Epidermal melanocyte (primary cell): ENCODE measurements at regions not wholly inside any gene's neighbourhood (a gene's known extent, or its start where the extent isn't known, plus 50 kb on each side); places are given as distances from the start of the nearest gene placed in this dataset.

ENCODE experiments used
- DNase-seq: peaks from one replicate; pipeline ENCODE4 v3.0.0; 2011; ENCODE audit warnings: low spot score; ENCODE audit not compliant: insufficient read length

DNA sequence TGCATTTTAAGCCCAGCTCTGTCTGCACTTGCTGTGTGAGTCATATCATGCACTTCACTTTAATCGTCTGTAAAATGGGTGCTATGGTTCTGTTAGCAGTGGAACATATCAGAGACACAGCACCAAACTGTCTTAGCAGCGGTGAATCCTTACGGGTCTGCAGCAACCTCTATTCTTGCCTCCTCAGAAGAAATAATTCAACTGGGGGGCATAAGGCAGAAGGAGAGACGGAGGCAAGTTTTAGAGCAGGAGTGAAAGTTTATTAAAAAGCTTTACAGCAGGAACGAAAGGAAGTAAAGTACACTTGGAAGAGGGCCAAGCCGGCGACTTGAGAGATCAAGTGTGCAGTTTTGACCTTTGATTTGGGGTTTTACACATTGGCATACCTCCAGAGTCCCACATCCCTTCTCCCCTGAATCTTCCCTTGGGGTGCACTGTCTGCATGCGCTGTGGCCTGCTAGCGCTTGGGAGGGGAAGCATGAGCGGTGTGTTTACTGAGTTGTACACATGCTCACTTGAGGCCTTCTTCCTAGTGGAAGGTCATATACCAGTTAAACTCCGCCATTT lies 109.8 kb downstream of the DDX1 start:
- no peak for DNase-seq

DNA sequence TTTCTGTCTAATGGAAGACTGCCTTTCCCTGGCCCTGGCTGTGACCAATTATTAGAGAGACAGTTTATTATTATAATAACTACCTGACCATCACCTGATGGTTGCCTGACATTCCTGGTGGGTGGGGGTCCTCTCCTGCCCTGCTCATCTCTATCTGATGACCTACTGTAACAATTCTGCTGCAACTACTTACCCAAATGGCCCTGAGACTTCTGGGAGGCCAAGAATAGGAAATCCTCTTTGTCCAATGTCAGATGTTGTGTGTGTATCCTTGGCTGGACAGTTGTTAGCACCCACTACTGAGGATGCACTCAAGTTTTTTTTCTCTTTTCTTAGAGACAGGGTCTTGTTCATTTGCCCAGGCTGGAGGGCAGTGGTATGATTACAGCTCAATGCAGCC lies 110.3 kb downstream of the DDX1 start:
- DNase-seq = no peak

DNA sequence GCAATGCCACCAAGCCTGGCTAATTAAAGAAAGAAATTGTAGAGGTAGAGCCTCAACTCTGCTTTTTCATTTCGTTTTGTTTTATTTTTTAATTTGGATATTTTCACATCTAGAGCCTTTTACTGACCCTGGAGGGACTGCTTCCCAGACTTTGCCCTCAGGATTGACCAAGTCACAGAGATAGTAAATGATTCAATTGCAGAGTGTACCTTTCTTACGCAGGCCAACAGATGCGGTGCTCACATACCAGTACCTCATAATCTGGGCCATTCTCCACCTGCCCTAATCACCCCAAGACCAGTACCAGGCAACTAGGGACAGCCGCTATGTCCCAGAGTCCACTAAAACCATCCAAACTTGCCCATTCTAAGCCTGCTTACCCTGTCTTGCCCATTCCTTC lies 110.8 kb downstream of the DDX1 start:
- no peak for DNase-seq

DNA sequence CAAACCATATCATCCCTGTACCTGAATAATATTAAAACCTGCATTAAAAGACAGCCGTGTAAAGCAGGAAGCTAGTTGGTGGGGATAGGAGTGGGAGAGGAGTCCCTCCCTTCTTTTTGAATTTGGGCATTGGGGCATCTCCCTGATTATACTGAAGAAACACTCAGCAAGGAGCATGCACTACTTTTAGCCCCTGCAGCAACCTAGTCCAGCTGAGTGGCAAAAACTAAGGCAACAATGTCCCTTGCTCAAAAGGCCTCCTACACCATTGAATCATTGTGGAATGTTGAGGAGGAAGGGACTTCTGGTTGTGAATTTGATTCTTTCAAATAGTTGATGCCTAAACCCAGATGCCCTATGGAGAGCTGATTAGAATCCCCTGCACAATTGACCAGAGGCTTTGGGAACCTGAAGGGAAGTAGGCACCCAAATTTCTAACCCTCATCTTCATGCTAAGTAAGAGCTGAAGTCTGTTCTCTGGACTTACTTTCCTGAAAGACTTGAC lies 111.7 kb downstream of the DDX1 start:
- DNase-seq = no peak

DNA sequence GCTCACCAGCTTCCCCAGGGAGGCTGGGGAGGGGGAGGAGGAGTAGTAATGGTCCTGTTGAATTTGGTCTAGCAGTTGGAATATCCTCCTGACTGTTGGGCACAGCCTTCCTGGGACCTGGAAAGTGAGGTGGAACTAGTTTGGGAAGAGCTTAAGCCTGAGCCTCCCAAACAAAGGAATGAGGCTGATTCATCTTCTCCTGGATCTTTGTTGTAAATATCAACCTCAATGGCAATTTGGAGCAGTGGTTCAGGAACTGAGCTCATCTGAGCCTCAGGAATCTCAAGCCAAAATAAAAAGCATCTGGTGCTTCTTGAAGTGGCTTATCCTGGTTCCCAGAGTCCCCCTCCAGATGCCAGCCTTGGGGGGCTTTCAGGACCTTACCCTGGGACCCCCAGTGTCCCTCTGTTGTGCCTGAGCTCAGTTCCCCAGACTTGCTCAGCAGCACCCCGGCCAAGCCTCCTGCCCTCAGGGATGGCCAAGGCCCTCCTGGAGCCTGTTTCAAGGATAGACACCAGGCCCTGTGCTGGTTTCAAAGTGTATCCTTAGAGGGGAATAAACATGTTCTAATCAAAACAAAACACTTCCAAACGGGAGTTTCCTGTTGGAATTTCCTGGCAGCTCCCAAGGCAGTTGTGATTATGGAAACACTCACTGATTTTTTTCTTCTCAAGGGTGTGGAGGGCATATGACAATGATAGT lies 112.6 kb downstream of the DDX1 start:
- no peak for DNase-seq

DNA sequence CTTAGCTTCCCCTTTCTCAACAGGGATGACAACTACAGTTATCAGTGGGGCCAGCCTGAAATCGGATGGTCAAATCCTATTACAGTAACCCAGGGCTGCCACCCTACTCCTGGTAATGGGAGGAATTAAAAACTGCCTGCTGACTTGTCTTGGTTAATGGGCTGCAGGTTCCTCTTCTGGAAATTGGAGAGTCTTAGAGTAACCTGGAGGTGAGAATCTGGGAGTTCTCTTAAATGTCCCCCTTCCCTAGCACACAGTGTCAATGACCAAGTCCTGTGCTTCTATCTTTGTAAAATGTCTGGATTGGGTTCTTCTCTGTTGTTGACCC lies 113.1 kb downstream of the DDX1 start:
- DNase-seq = no peak

DNA sequence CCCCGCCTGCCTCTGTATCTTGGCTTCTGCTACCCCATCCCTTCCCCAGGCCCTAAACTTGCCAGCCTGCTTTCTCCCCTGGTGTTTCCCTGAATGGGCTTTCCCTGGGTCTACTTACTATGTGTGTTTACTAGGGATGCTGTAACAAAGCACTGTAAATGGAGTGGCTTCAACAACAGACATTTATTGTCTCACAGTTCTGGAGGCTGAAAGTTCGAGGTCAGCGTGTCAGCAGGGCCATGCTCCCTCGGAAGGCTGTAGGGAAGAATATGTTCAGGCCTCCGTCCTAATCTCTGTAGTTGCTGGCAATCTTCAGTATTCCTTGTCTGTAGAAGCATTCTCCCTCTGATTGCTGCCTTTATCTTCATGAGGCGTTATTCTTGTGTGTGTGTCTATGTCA lies 113.6 kb downstream of the DDX1 start:
- DNase-seq = no peak

DNA sequence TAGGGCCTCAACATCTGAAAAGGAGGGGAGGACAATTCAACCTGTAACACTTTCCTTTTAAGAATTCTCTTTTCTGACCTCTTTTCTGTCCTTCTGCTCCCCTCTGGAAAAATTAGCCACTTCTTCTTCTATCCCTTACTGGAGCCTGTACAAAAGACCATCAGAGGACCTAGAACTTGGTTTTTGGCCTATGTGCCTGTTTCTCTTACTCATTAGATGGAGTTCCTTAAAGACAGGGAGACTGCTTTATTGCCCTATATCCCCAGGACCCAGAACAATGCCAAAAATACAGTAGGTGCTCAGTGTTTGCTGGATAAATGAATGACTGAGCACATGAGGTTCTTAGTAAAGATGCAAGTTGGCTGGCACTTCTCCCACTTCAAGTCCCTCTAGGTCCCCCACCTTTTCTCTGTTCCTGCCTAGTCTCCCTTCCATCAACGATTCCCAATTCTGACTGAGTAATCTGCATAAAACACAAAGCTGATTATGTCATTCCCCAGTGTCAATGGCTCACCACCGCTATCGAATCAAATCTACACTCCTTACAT lies 114.2 kb downstream of the DDX1 start:
- no peak for DNase-seq

DNA sequence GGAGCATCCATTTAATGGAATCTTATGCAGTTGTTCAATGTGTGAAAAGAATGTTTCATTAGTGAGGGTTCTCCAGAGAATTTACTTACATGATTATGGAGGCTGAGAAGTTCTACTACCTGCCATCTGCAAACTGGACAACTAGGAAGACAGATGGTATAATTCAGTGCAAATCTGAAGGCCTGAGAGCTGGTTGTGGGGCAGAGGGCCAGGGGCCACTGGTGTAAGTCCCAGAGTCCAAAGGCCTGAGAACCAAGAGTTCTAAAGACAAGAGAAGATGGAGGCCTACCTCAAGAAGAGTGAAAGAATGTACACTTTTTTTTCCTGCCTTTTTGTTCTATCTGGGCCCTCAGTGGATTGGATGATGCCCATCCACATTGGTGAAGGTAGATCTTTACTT lies 114.8 kb downstream of the DDX1 start:
- DNase-seq = no peak

DNA sequence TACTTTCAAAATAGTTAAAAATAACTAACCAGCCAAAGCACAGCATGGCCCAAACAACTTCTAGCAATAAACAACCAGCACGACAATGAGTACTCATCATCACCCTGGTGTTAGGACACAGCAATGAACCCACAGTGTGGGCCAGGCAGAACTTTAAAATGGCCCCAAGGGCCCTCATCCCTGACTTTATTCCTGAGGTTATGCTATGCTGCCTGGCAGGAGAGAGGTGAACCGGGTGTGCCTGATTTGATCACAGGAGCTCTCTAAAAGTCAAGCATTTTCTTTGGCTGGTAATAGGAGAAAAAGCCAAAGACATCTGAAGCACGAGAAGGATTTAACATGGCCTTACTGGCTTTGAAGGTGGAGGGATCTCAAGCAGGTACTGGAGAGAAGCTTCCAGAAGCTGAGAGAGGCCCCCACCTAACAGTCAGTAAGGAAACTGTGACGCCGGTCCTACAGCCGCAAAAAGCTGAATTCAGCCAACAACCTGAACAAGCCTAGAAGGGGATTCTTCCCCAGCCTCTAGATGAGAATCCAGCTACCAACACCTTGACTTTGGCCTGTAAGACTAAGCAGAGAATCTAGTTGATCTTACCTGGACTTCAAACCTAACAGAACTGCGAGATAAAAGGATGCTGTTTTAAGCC lies 115.4 kb downstream of the DDX1 start:
- DNase-seq = no peak

DNA sequence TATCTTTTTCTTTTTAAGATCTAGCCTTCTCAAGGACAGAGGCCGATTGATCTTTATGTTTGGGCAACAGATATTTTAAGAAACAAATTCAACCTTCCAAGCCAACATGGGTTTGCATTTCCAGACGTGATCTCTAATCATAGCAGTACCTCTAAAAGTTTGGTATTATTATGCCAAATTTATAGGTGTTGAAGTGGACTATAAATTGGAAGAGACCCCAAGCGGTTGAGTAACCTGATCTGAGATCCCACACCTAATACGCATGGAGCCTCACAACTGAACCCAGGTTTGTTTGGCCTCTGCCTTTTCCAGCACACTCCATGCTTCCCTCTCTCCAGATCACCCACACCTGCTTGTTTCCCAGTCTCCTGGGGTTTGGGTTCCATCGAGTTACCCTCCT lies 116.5 kb downstream of the DDX1 start:
- no peak for DNase-seq

DNA sequence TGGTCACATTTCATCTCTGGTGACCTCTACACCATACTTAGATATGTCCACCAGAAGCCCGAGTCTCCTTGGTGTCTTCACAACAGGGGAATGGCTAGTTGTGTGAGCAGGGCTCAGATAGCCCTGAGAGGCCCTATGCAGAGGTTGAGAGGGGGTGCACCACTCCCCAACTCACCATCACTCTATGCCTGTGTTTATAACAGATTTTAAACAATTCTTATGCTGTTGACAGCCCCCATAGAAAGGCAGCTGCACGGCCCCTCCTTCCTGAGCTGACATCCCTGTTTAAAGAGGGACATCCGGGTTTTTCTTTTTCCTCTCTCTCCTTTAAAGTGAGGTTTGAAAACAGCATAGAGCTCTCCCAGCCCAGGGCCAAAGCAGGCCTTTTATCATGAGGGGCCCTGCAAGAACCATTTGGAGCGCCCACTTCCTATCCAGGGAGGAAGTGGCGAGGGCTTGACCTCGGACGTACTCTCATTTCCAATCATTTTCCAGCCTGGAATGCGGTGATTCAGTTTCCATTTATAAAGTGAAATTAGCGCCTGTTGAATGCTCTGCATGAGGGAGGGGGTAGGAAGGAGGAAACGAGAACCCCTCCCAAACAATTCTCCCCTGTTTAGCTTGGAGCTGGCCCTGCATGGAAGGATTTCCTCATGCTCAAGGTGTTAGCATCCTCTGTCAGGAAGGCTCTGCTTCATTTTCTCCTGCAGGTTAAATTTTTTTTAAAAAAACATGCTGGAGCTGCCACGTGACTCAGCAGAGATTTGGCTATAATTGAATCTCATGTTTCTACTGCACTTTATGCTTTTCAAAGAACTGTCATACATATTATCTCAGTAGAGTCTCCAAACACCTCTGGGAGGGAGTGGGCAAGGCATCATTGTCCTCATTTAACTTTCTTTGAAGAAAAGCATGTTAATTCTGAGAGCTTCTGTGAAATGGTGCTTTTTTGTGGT lies 117.5 kb downstream of the DDX1 start:
- no peak for DNase-seq

DNA sequence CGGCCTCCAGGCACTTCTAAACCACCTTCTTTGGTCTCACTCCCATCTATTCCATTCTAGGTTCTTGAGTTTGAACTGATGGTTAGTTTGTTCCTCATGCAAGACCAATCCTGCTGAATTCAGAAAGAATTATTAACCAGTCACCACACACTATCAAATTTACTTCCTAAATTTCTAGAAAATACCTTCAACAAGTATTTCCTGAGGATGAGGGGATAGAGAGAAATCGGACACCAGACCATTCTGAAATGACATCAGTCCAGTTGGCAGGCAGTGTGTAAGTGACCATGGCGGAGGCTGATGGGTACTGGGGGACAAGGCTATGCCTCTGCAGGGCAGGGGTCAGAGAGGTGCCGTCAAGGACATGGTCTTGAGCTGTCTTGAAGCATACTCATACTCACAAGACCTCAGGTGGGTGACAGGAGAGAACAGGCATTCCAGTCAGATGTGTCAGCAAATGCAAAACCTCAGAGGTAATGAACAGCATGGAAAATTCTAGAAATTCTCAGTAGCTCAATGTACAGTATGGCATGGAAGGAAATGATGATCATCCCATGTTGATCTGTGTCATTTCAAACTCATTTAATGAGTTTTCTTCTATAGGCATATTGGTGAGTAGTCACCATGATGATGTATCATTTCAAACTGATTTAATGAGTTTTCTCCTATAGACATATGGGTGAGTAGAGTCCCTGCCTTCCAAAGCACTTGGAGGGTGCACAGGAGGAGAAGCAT lies 119.6 kb downstream of the DDX1 start:
- no peak for DNase-seq

DNA sequence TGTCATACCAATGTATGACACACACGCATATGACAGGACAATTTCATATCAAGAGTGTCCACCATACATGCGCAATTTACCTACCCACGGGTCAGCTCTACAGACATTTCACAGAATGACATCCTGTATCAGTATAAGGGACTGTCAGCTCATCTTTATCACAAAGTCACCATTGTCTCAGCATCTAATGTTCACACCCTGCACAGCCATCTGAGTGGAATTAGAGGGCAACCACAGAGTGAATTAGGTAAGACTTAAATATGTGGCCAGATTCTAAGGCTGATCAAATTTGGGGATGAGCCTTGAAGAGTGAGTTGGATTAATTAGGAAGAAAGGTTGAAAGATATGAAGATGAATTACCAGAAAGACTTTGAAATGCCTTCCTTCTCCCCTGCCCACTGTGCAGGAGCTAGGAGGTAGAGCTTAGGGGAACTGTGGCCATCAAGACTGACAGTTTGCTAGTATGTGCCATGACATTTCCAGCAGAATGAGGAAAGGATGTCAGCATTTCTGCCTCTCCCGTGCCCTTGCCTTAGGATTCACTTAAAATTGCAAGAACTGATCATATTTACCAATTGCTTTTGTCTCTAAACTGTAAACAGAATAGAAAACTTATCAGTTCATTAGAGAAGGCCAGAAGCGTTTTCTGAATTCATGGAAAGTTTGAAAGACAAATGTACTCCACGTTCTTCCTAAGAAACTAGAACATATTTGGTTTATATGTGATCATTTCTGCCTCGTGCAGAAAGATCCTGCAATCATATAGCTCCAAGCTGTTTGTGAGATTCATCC lies 121.1 kb downstream of the DDX1 start:
- DNase-seq = no peak

DNA sequence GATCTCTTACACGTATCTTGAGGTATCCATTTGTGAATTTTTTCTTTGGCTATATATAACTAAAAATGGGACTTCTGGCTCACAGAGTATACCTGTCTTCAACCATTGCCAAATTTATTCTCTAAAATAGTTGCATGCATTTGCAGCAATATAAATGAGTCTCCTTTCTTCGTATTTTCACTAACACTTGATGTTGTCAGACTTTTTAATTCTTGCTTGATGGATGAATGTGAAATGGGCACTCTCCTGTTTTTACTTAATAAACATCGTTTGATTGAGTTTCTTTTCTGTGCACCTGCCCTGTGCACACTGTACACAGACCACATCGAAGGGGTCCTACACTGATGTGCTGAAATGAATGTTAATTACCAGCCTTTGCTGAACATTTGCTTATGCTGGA lies 121.8 kb downstream of the DDX1 start:
- DNase-seq = no peak

DNA sequence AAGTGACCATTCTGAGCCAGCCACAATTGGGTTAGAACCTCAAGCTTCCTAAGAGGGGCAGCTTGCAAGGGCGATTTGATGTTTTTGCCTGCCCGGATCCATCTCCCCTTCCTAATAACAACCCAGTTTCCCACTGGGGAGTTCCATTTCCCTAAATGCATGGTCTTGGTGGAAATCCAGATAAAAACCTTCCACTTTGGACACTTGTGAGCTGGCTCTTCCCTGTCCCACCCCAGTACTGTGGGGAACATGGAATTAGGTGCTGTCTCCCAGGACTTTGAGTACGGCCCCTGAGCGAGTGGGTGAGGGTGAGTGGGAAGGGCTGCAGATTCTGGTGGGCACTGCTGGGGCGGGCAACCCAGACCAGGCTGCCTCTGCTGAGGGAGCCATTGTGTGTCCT lies 122.3 kb downstream of the DDX1 start:
- no peak for DNase-seq

DNA sequence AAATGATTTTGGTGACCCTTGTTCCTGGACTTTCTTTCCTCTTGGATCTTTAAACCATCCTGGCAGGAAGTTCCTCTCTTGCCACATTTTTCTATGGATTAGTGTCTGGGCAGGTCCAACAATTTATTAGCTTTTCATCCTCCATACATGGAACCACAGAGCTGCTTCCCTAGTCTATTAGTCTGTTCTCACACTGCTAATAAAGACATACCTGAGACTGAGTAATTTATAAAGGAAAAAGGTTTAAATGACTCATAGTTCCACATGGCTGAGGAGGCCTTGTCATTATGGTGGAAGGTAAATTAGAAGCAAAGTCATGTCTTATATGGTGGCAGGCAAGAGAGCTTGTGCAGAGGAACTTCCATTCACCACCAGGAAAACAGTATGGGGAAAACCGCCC lies 122.9 kb downstream of the DDX1 start:
- DNase-seq = no peak

DNA sequence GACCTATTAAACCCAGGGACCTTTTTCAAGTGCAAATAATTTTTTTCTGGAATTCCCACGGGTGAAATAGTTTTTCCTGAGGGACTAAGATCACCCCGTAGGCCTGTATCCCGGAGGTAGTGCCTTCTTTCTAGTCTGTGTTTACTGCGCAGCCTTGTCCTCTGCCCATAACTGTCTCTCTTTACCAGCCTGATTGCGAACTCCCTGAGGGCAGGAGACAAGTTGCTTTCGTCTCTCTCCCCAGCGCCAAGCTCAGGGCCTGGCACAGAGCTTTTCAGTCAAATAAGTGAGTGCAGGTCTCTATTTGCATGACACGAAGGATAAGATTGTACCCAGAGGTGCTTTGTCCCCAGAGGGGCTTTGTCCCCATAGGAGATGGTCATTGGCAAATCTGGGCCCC lies 123.9 kb downstream of the DDX1 start:
- no peak for DNase-seq

DNA sequence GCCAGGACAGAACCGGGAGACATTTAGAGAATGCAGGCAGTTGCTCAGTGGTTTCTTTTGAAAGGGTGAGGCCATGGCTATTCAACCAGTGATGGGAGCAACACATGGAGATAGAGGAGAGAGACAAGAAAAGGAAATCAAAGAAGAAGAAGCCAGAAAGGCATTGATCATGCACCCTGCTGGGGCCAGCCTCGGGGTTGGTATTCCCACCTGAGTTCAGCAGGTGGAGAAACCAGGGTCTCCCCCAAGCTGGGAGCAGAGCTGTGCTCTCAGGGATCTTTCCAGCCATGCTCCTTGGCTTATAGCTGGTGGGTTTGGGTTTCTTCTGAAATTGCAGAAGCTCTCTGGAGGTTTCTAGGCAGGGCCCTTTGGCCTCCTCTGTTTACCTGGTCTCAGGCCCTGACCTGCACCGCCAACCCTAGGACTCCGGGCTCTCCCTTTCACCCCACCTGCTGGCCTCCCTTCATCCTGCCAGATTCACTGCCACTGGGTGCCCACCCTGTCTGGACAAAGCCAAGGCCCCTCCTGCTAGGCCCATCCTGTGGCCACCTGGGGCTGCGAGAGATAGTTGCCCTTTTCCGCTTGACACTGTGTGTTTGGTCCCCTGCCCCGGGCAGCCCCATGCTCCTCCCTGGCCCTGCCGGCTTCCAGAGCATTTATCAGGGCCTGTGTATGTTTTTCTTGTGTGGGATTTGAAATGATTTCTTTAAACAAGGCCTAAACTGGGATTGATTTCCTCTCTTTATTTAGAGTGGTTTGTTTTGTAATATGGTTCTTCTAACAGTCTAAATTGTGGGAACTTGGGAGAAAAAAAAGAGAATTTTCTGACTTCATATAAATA lies 126.7 kb downstream of the DDX1 start:
- no peak for DNase-seq
